HepG2 (cell line): ENCODE measurements at regions not wholly inside any gene's neighbourhood (a gene's known extent, or its start where the extent isn't known, plus 50 kb on each side); places are given as distances from the start of the nearest gene placed in this dataset.

ENCODE experiments used
- ATAC-seq: fragments of 200-7000 bp; cut with Tn5 transposase; 3 replicates; pipeline ENCODE4 v1.9.1; 2020; ENCODE audit warnings: mild to moderate bottlenecking, moderate library complexity
- BruUV-seq: library from RNA; stranded (reverse); fragments of 400-500 nt; replicated peaks from 2 replicates; lab custom pipeline; 2021; lab: Mats Ljungman, UMichigan
- CTCF ChIA-PET: fragments of 300-600 bp; formaldehyde crosslinking; extraction: SDS; loops from one replicate; lab custom pipeline; 2021; ENCODE audit warnings: low total read pairs, inconsistent platforms, low intra/inter-chr PET ratio; lab: Yijun Ruan, JAX
- POLR2A ChIA-PET: fragments of 350-600 bp; sonication (Branson Sonifier 250); formaldehyde crosslinking; loops from one replicate; lab custom pipeline; 2020; ENCODE audit warnings: antibody characterized with exemption, inconsistent platforms; lab: Yijun Ruan, JAX
- DNase-seq: peaks from one replicate; pipeline ENCODE4 v3.0.0-alpha.2; 2015; ENCODE audit warnings: low spot score
- FAIRE-seq: peaks from 3 replicates; lab custom pipeline; 2011; peaks lifted over from hg19 to GRCh38; lab: Jason Lieb, UNC
- H2AFZ ChIP-seq: one replicate; pipeline ENCODE4 v1.6.1; 2011; ENCODE audit warnings: low read length, inconsistent platforms
- H3K27ac ChIP-seq: fragments of 300-600 bp; 3 replicates; pipeline ENCODE4 v1.8.0; 2011; ENCODE audit warnings: mixed run types, mild to moderate bottlenecking, mixed read lengths, low read length, inconsistent platforms; ENCODE audit not compliant: insufficient read depth; ENCODE audit errors: extremely low read length
- H3K27me3 ChIP-seq, 2 experiments: fragments of 200-600 bp in 1 of 2; 2 replicates in 1 of 2; 3 replicates in 1 of 2; pipeline versions ENCODE4 v1.6.0 to v1.8.0; 2011; ENCODE audit warnings: low read length in 2 of 2, mild to moderate bottlenecking in 2 of 2, moderate library complexity in 2 of 2, inconsistent platforms in 1 of 2; ENCODE audit not compliant: insufficient read depth in 2 of 2, control insufficient read depth in 1 of 2
- H3K36me3 ChIP-seq, 2 experiments: fragments of 200-600 bp in 1 of 2; replicated peaks in 1 of 2; 2 replicates in 1 of 2; 3 replicates in 1 of 2; pipeline versions ENCODE4 v1.5.1 to v1.8.0; 2011; ENCODE audit warnings: low read length in 2 of 2, inconsistent platforms in 1 of 2; ENCODE audit not compliant: insufficient read depth in 2 of 2, control insufficient read depth in 1 of 2
- H3K4me1 ChIP-seq: 2 replicates; pipeline ENCODE4 v1.5.1; 2012; ENCODE audit warnings: low read length, inconsistent platforms; ENCODE audit not compliant: insufficient read depth
- H3K4me2 ChIP-seq: 2 replicates; pipeline ENCODE4 v1.6.0; 2011; ENCODE audit warnings: low read depth, low read length, inconsistent platforms
- H3K4me3 ChIP-seq, 3 experiments: fragments of 200-600 bp in 1 of 3; sonication (generic), shearing (Covaris generic) in 1 of 3; replicated peaks in 1 of 3; 2 replicates each; pipeline ENCODE4 v1.5.1; 2011 to 2016; ENCODE audit warnings: low read length in 3 of 3, inconsistent platforms in 2 of 3, low read depth in 2 of 3, mild to moderate bottlenecking in 2 of 3, control low read depth in 1 of 3, mixed read lengths in 1 of 3; ENCODE audit not compliant: insufficient read depth in 1 of 3
- H3K79me2 ChIP-seq: one replicate; pipeline ENCODE4 v1.6.1; 2011; ENCODE audit warnings: low read length, inconsistent platforms; ENCODE audit not compliant: insufficient read depth
- H3K9ac ChIP-seq: 2 replicates; pipeline ENCODE4 v1.6.0; 2011; ENCODE audit warnings: mild to moderate bottlenecking, low read depth, low read length, inconsistent platforms; ENCODE audit not compliant: insufficient read depth
- H3K9me3 ChIP-seq: 2 replicates; pipeline ENCODE4 v1.5.1; 2012; ENCODE audit warnings: mild to moderate bottlenecking, low read length
- H4K20me1 ChIP-seq: 2 replicates; pipeline ENCODE4 v1.6.0; 2011; ENCODE audit warnings: inconsistent platforms, mild to moderate bottlenecking, low read length, moderate library complexity; ENCODE audit not compliant: insufficient read depth
- ARHGAP35 ChIP-seq: sonication (generic); formaldehyde crosslinking; IDR thresholded peaks from 2 replicates; pipeline ENCODE4 v1.9.0; 2022; ENCODE audit warnings: mild to moderate bottlenecking, inconsistent platforms, moderate library complexity, missing genetic modification reagents, borderline replicate concordance
- CEBPB ChIP-seq: IDR thresholded peaks from 2 replicates; pipeline ENCODE4 v1.6.1; 2011; ENCODE audit warnings: low read depth, low read length, improper control_type of control experiment, borderline replicate concordance
- CREBL2 ChIP-seq: sonication (generic); formaldehyde crosslinking; IDR thresholded peaks from 2 replicates; pipeline ENCODE4 v1.8.1; 2023; ENCODE audit warnings: missing genetic modification reagents, mild to moderate bottlenecking, borderline replicate concordance
- EEA1 ChIP-seq: sonication (generic); formaldehyde crosslinking; IDR thresholded peaks from 2 replicates; pipeline ENCODE4 v1.5.1; 2020; ENCODE audit warnings: mild to moderate bottlenecking, missing genetic modification reagents, borderline replicate concordance
- HOXA9 ChIP-seq: sonication (generic); formaldehyde crosslinking; IDR thresholded peaks from 2 replicates; pipeline ENCODE4 v1.8.1; 2022; ENCODE audit warnings: missing genetic modification reagents, mild to moderate bottlenecking, moderate library complexity, borderline replicate concordance
- ZBTB21 ChIP-seq: sonication (generic); formaldehyde crosslinking; IDR thresholded peaks from 2 replicates; pipeline ENCODE4 v1.4.0; 2020; ENCODE audit warnings: missing genetic modification reagents
- ZKSCAN1 ChIP-seq: fragments of 150-350 bp; IDR thresholded peaks from 2 replicates; pipeline ENCODE4 v1.6.1; 2014; ENCODE audit warnings: low read length
- ZMAT3 ChIP-seq: sonication (generic); formaldehyde crosslinking; conservative IDR thresholded peaks from 2 replicates; pipeline ENCODE4 v1.7.0; 2021; ENCODE audit warnings: missing genetic modification reagents
- ZNF44 ChIP-seq: sonication (generic); formaldehyde crosslinking; IDR thresholded peaks from 2 replicates; pipeline ENCODE4 v1.5.1; 2020; ENCODE audit warnings: mild to moderate bottlenecking, missing genetic modification reagents
- ZNF713 ChIP-seq: sonication (generic); formaldehyde crosslinking; IDR thresholded peaks from 2 replicates; pipeline ENCODE4 v1.4.0; 2020; ENCODE audit warnings: mild to moderate bottlenecking, missing genetic modification reagents
- ZSCAN25 ChIP-seq: sonication (generic); formaldehyde crosslinking; IDR thresholded peaks from 2 replicates; pipeline ENCODE4 v1.8.0; 2022; ENCODE audit warnings: mild to moderate bottlenecking, missing genetic modification reagents
- WGBS: methylation state at CpG from one replicate; pipeline ENCODE4 v1.1.6; 2017; ENCODE audit warnings: low lambda C conversion rate; 5-methylcytosine and 5-hydroxymethylcytosine counted together
- in situ Hi-C: cut with HindIII; loops from 2 replicates; pipeline ENCODE4 v1.10.0; 2017; ENCODE audit warnings: low pct_unique_long_range_greater_than_20kb; ENCODE audit not compliant: extremely low pct_ligation_motif_present
- intact Hi-C: fragments of 100-400 bp; cut with micrococcal nuclease; formaldehyde crosslinking; loops from one replicate; pipeline ENCODE4 v1.10.0; 2022; ENCODE audit not compliant: unreplicated experiment
- TF ChIP-seq, protein P1 (sequence below): sonication (generic); formaldehyde crosslinking; IDR thresholded peaks from 2 replicates; pipeline ENCODE4 v1.4.0; 2020; ENCODE audit warnings: mild to moderate bottlenecking, low read depth, missing genetic modification reagents

DNA sequence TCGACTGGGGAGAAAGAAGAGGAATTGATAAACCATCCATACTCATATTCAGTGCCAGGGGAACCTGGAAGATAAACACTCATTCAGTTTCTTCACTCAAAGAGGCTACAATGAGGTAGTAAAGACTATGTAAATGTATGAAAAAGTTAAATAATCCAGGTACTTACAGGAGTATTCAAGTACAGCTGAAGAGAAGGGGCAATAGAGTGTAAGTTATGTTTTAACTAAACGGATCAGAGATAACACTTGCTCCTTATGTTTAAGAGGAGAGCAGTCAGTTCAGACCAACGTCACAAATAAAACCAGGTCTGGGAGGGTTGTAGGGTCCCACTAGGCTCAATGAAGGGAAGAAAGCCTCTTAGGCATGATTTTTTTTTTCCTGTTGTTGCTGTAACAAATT, 358.3 kb upstream of the SMIM21 start:
- CTCF ChIA-PET: no interaction called here
- H3K27me3 ChIP-seq: peaks cover 1 to 22% of the 10 kb centered on the region in 2 experiments; a peak in 4 of 5 replicates
- POLR2A ChIA-PET: no interaction called here
- ATAC-seq (no peak), DNase-seq (no peak), FAIRE-seq (no peak)
- H3K79me2 ChIP-seq: no peaks in the 10 kb centered on the region
- no peak overlapping the region for H3K9ac ChIP-seq
- no TSS peak for BruUV-seq
- WGBS: 9% methylated on average over 3 of the region's 3 CpGs
- H2AFZ ChIP-seq: no peak overlapping the region
- no peak overlapping the region for H3K4me3 ChIP-seq
- no peak overlapping the region for H3K27ac ChIP-seq
- intact Hi-C loops: no loop called here
- in situ Hi-C loops: no loop called here
- H3K9me3 ChIP-seq: no peaks in the 10 kb centered on the region
- TF ChIP-seq ARHGAP35 (CRISPR knock-in tag) (no peak), ZMAT3 (no peak), EEA1 (CRISPR knock-in tag) (no peak), ZKSCAN1 (no peak), CREBL2 (CRISPR knock-in tag) (no peak), ZNF713 (no peak), HOXA9 (CRISPR knock-in tag) (no peak), ZSCAN25 (CRISPR knock-in tag) (no peak)
- TF ChIP-seq, protein P1, sequence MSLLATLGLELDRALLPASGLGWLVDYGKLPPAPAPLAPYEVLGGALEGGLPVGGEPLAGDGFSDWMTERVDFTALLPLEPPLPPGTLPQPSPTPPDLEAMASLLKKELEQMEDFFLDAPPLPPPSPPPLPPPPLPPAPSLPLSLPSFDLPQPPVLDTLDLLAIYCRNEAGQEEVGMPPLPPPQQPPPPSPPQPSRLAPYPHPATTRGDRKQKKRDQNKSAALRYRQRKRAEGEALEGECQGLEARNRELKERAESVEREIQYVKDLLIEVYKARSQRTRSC (CRISPR knock-in tag): no peak
- TF ChIP-seq, all 625 proteins: peak for 0
- H3K36me3 ChIP-seq: no peaks in the 10 kb centered on the region
- H3K4me1 ChIP-seq: no peaks in the 10 kb centered on the region
- H3K4me2 ChIP-seq: no peak overlapping the region
- H4K20me1 ChIP-seq: no peaks in the 10 kb centered on the region

DNA sequence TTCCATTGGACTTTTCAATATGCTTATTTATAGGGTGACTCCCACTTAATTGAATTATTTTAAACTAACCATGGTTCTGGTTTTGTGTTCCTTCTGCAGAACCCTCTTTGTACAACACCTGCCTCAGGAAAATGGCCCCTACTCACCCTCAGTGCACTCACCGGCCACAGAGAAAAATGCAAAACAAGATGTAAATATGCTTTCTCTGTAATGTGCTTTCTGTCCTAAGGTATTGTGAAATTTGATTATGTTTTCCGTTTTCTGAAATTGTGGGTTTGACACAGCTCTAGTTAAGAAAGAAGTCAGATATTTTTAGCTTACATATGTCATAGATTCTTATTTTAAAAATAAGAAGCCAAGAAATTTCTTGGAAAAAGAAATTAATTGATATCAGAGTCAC, 357.7 kb upstream of the SMIM21 start:
- Histone ChIP-seq H3K27ac (no peak overlapping the region), H3K79me2 (no peaks in the 10 kb centered on the region), H4K20me1 (no peaks in the 10 kb centered on the region), H3K4me1 (no peaks in the 10 kb centered on the region), H3K36me3 (no peaks in the 10 kb centered on the region), H2AFZ (no peak overlapping the region), H3K9me3 (no peaks in the 10 kb centered on the region), H3K27me3 (peaks cover 1 to 23% of the 10 kb centered on the region in 2 experiments; a peak in 4 of 5 replicates), H3K4me3 (no peak overlapping the region), H3K9ac (no peak overlapping the region), H3K4me2 (no peak overlapping the region)
- in situ Hi-C loops: no loop called here
- DNase-seq (no peak), ATAC-seq (no peak), FAIRE-seq (no peak)
- TF ChIP-seq ZBTB21 (CRISPR knock-in tag): no peak
- TF ChIP-seq ZNF44 (CRISPR knock-in tag): no peak
- TF ChIP-seq CEBPB: 0 out of 2 replicates have a peak, but pooled peaks have one; percentile 3
- intact Hi-C loops: no loop called here
- ChIA-PET POLR2A (no interaction called here), CTCF (no interaction called here)
- 2% methylated on average over 2 of the region's 2 CpGs for WGBS
- BruUV-seq: no TSS peak
